ENCODE measurements at regions not wholly inside any gene's neighbourhood (a gene's known extent, or its start where the extent isn't known, plus 50 kb on each side); places are given as distances from the start of the nearest gene placed in this dataset.

- Mint-ChIP-seq H3K27ac (ENCODE audit: unreplicated experiment) (no peak overlapping the region), H3K9me3 (ENCODE audit: low read depth, unreplicated experiment) (no peaks in the 10 kb centered on the region), H3K27me3 (ENCODE audit: unreplicated experiment) (peaks cover 11% of the 10 kb centered on the region), H3K4me1 (ENCODE audit: low read depth, unreplicated experiment) (no peaks in the 10 kb centered on the region), H3K36me3 (ENCODE audit: insufficient read depth, unreplicated experiment) (no peaks in the 10 kb centered on the region), H3K4me3 (ENCODE audit: low read depth, unreplicated experiment) (no peak overlapping the region)
- no peak for DNase-seq
- intact Hi-C loops (cut with micrococcal nuclease; ENCODE audit: unreplicated experiment) = no loop called here
- BruUV-seq (replicated peaks) = no TSS peak
- TF ChIP-seq CTCF (IDR thresholded peaks at IDR 0.05; ENCODE audit: unreplicated experiment) = no peak
- CTCF ChIA-PET = no interaction called here
Measured at GRCh38 chr10:117748058-117748457, 205.5 kb downstream of the EMX2 start.

- no peaks in the 10 kb centered on the region for H3K4me1 Mint-ChIP-seq (ENCODE audit: low read depth, unreplicated experiment)
Measured at GRCh38 chr10:117750616-117751015, 208.1 kb downstream of the EMX2 start.

GRCh38 chr10:117751259-117751658 lies 208.7 kb downstream of the EMX2 start:
- H3K9me3 Mint-ChIP-seq (ENCODE audit: low read depth, unreplicated experiment) = no peaks in the 10 kb centered on the region

More at GRCh38 chr10:117750616-117751015, 208.1 kb downstream of the EMX2 start:
- CTCF ChIA-PET = no interaction called here
- Mint-ChIP-seq H3K36me3 (ENCODE audit: insufficient read depth, unreplicated experiment) (no peaks in the 10 kb centered on the region), H3K9me3 (ENCODE audit: low read depth, unreplicated experiment) (no peaks in the 10 kb centered on the region), H3K4me3 (ENCODE audit: low read depth, unreplicated experiment) (no peak overlapping the region), H3K27me3 (ENCODE audit: unreplicated experiment) (peaks cover 3% of the 10 kb centered on the region), H3K27ac (ENCODE audit: unreplicated experiment) (no peak overlapping the region)
- no peak for TF ChIP-seq CTCF (IDR thresholded peaks at IDR 0.05; ENCODE audit: unreplicated experiment)
- intact Hi-C loops (cut with micrococcal nuclease; ENCODE audit: unreplicated experiment) = no loop called here
- DNase-seq = no peak
- BruUV-seq (replicated peaks) = no TSS peak

GRCh38 chr10:117752103-117752502 lies 209.6 kb downstream of the EMX2 start:
- TF ChIP-seq CTCF (IDR thresholded peaks at IDR 0.05; ENCODE audit: unreplicated experiment) = no peak
- CTCF ChIA-PET = no interaction called here
- Mint-ChIP-seq H3K27me3 (ENCODE audit: unreplicated experiment) (peaks cover 12% of the 10 kb centered on the region), H3K4me3 (ENCODE audit: low read depth, unreplicated experiment) (no peak overlapping the region), H3K36me3 (ENCODE audit: insufficient read depth, unreplicated experiment) (no peaks in the 10 kb centered on the region), H3K4me1 (ENCODE audit: low read depth, unreplicated experiment) (no peaks in the 10 kb centered on the region), H3K9me3 (ENCODE audit: low read depth, unreplicated experiment) (no peaks in the 10 kb centered on the region), H3K27ac (ENCODE audit: unreplicated experiment) (no peak overlapping the region)
- DNase-seq = no peak
- BruUV-seq (replicated peaks) = no TSS peak
- intact Hi-C loops (cut with micrococcal nuclease; ENCODE audit: unreplicated experiment) = no loop called here

More at GRCh38 chr10:117751259-117751658, 208.7 kb downstream of the EMX2 start:
- BruUV-seq (replicated peaks) = no TSS peak
- intact Hi-C loops (cut with micrococcal nuclease; ENCODE audit: unreplicated experiment) = no loop called here
- no peak overlapping the region for H3K4me3 Mint-ChIP-seq (ENCODE audit: low read depth, unreplicated experiment)
- H3K27ac Mint-ChIP-seq (ENCODE audit: unreplicated experiment) = no peak overlapping the region
- H3K27me3 Mint-ChIP-seq (ENCODE audit: unreplicated experiment) = peaks cover 10% of the 10 kb centered on the region
- DNase-seq = no peak
- CTCF ChIA-PET = interaction anchor here (0.8 kb wide), 1 partner anchor 1729 kb away, joined by 5 read pairs; no protein-coding TSS in a partner anchor
- no peak for TF ChIP-seq CTCF (IDR thresholded peaks at IDR 0.05; ENCODE audit: unreplicated experiment)
- H3K36me3 Mint-ChIP-seq (ENCODE audit: insufficient read depth, unreplicated experiment) = no peaks in the 10 kb centered on the region
- H3K4me1 Mint-ChIP-seq (ENCODE audit: low read depth, unreplicated experiment) = no peaks in the 10 kb centered on the region

All from Calu3 (cell line).